HG02885 (cell line): ENCODE measurements at regions not wholly inside any gene's neighbourhood (a gene's known extent, or its start where the extent isn't known, plus 50 kb on each side); places are given as distances from the start of the nearest gene placed in this dataset.
"Not testable (repeated sequence)": the region's sequence is repeated elsewhere in the genome, so short reads cannot be mapped to it uniquely, and the experiment has no call there.

Experiments used
- ATAC-seq: cut with Tn5 transposase; IDR thresholded peaks from one replicate; pipeline ENCODE4 v1.9.1; 2021; ENCODE audit warnings: mild to moderate bottlenecking; ENCODE audit not compliant: unreplicated experiment, poor library complexity

- ATAC-seq: not testable (repeated sequence)
Measured at GRCh38 chrX:14984425-14984824, 111.2 kb downstream of the MOSPD2 start.
